ENCODE measurements at regions not wholly inside any gene's neighbourhood (a gene's known extent, or its start where the extent isn't known, plus 50 kb on each side); places are given as distances from the start of the nearest gene placed in this dataset.
"Not testable (repeated sequence)": the region's sequence is repeated elsewhere in the genome, so short reads cannot be mapped to it uniquely, and the experiment has no call there.

DNA sequence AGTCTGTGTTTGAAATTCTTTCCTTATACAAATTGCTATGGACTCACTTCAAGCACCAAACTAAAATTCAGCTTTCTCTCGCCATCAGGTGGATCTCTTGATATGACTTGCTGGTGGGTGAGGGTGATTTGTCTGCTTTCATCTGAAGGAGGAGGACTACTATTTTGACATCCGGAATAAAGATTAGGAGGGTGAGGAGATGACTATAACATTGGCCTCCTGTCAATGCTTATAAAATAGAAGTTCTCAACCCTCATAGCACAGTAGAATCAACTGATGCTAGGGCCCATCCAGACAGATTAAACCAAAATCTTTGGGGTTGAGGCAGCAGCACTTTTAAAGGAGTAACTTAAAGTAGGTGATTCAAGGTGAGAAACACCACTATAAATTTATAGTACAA lies 120.4 kb upstream of the DNAJC10 start:
- no peak for DNase-seq (ENCODE audit: low read depth)

DNA sequence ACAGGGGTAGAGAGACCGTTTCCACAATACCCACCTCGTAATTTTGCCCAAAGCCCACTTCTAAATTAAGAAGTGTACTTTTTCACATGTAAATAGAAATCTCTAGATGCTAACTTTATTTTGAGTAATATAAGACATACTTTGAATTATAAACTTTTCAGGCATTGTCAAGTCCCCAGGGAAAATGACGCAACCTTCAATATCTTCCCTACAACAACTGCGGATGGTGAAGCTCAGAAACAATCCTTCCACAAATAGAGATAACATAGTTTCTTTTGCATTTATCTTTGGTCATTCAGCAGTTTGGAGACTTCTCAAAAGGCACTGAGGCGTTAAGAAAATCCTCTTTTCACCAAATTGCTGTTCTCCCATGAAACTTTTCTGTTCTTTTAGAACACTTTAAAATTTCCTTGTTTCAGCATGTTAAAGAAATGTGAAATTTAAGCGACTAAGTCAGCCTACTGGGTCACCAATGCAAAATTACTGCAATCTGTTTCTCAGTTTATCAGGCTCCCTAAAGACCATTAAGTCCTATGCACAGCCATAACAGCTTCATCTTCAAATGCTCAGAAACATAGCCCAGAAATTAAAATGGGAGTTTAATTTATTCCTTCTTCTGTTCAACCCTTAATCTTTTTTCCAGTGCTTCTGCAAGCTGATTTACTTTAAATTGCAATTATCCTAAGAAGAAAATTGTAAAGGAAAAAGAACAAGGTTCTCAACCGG lies 118.3 kb upstream of the DNAJC10 start:
- no peak for DNase-seq (ENCODE audit: low read depth)

DNA sequence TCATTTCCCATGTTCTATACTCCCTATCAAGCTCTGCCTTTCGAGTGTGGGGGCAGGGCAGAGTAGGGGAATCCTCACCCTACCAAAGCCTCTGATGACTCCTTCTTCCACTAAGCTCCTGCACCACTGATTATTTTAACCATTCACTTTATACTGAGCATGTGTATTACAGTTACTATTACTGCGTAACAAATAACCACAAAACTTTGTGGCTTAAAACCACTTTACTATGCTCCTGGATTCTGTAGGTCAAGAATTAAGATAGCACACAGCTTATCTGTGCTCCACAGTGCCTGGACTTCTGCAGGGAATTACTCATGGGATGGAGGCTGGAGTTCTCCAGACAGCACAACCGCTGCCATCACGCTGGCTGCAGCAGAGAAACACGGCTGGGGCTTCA lies 117.4 kb upstream of the DNAJC10 start:
- no peak for DNase-seq (ENCODE audit: low read depth)

DNA sequence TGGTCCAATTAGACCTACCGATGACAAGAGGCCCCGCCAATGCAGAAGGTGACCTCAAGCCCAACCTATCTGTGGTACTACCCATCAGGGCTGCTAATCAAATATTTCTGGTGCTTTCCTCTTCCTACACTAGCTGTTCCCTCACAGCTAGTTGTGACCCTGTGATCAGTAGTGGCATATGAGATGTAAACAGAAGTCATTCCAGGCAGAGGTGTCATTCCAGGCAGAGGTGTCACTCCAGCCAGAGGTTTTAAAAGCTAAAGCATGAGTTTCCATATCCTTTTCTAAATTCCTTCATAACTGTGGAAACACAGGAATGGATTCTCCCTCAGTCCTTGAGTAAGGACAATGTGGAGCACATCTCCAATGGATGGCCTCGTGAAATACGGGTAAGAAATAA lies 110.9 kb upstream of the DNAJC10 start:
- no peak for DNase-seq (ENCODE audit: low read depth)

DNA sequence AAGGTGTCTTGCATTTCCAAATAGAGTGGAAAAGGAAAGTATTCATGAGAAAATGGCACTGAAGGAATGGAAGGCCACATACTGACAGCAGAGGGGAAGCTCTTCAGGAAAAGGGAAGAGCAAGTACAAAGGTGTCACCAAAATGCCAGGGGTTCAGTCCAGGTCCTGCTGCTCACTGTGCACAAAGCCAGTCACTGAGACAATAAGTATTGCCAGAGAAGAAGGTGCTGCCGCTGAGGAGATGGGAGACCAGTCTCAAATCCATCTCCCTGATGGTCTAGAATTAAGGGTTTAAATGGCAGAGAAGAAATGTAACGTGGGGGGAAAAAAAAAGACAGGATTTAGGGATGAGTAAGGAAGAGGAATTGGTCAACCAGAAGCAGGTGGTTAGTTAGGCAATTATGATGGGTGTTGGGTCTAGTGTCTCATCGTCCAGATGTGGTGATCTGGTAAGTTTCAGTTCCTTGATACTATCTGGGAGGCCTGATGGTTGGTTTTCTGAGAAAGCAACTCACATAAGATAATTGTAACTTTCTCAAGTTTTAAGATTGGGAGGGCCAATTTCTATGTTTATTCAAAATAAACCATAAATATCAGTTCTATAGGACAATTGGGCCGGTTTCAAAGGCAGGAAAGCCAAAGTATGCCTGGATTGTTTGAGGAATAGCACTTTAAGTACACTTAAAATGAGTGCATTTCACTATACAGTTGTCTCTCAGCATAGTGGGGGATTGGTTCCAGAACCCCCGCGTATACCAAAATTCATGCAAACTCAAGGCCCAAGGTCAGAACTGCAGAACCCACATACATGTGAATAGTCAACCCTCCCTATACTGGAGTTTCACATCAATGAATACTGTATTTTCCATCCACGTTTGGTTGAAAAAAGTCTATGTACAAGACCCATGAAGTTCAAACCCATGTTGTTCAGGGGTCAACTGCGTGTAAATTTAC lies 109.1 kb upstream of the DNAJC10 start:
- DNase-seq (ENCODE audit: low read depth), result no peak

DNA sequence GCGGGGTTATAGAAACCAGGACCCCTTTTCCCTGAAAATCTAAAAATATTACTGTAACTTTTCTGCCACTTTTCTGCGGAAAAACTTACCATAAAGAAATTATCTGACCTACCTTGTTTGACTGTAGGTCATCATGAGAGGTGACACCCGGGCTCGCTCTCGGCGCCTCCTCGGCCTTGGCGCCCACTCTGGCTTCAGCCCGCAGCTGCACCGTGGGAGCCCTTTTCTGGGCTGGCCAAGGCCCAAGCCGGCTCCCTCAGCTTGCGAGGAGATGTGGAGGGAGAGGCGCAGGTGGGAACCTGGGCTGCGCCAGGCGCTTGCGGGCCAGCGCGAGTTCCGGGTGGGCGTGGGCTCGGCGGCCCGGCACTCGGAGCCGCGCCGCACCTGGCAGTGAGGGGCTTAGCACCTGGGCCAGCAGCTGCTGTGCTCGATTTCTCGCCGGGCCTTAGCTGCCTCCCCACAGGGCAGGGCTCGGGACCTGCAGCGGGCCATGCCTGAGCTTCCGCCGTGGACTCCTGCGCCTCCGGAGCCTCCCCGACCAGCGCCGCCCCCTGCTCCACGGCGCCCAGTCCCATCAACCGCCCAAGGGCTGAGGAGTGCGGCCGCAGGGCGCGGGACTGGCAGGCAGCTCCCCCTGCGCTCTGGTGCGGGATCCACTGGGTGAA lies 107.7 kb upstream of the DNAJC10 start:
- no peak for DNase-seq (ENCODE audit: low read depth)

DNA sequence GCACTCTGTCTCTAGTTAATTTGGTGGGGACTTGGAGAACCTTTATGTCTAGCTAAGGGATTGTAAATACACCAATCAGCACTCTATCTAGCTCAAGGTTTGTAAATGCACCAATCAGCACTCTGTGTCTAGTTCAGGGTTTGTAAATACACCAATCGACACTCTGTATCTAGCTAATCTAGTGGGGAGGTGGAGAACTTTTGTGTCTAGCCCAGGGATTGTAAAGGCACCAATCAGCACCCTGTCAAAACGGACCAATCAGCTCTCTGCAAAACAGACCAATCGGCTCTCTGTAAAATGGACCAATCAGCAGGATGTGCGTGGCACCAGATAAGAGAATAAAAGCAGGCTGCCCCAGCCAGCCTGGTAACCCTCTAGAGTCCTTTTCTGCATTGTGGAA lies 107.1 kb upstream of the DNAJC10 start:
- DNase-seq (ENCODE audit: low read depth), result not testable (repeated sequence)

DNA sequence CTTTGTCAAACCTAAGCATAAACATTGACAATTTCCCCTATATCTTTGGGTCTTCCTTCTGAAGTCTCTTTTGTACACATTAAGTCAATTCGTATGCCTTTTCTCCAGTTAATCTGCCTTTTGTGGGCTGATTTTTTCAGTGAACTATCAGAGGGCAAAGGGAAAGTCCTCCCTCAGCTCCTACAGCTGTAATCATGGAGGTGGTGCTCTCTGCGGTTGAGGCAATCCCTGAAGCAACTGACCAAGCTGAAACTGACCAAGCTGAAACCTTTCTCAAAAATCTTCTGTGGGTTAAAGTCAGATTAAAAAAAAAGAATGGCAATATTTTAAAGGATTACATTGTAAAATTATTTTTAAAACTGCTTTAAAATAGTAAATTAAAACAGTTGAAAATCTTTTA lies 105.8 kb upstream of the DNAJC10 start:
- DNase-seq (ENCODE audit: low read depth), result no peak

DNA sequence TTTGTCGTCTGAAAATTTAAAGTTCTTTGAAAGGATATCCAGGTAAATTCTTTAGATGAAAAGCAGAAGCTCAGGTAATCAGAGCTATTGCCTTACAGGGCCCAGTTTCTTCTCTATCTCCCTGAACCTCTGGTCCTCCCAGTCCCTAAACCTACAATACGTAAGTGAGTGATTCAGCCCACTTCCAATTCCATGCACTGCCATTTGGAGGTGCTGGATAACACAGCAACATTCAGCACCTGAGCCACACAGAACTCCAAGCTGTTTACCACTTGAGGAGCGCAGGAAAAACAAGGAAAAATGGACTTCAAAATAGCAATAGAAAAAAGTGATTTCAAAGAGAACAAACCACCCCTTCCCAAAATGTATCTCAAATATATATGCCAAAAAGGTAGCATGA lies 105.0 kb upstream of the DNAJC10 start:
- DNase-seq (ENCODE audit: low read depth), result no peak

DNA sequence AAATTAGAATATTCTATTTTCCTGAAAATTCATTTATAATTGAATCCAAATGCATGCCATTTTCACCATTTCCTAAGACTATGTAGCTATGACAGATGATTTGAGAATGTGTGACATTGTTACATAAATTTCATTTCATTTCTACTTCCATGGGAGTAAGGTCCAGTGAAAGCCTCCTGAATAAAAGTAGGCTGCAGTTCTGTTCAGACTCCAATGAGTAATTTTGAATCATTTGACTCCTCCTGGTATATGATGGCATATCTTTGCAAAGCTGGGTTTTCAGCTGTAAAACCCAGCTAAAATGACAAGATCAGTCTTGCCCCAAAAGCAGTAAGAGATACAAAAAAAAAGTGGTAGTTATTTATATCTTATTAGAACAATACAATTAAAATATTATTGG lies 101.0 kb upstream of the DNAJC10 start:
- no peak for DNase-seq (ENCODE audit: low read depth)

DNA sequence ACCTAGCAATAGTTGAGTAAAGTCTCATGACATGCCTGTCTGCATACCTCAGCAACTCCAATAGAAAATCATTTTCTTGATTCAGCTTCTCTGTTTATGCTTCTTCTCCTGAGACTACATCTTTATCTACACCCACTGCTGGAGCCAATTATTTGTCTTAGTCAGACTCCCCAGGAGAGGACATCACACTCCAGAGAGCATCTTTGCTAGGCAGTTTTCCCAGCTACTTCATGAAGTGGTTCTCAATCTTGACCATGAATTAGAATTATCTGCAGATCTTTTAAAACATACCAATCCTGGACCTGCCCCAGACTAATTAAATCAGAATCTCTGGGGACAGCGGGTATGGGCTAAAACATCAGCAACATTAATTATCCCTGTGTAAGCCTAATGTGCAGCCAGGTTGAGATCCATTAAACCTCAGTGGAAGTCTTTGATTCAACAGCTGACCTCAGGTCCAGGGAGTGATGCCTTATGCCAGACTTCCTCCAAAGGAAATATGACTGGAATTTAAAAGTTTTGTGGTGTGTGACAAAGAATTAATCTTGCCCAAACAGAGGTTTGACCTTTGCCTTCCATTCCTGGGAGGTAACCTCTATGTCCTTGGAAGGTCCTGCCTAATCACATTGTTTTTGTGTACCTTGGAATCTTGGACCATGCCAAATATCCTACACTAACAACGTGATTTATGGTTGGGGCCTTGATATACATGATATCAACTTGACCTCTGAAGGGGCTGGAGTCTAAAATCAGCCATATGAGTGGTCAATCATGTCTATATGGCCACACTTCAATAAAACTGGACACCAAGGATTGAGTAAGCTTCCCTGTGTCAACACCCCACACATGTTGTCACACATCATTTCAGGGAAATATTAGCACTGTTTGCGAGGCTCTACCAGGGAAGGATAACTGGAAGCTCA lies 99.3 kb upstream of the DNAJC10 start:
- no peak for DNase-seq (ENCODE audit: low read depth)

DNA sequence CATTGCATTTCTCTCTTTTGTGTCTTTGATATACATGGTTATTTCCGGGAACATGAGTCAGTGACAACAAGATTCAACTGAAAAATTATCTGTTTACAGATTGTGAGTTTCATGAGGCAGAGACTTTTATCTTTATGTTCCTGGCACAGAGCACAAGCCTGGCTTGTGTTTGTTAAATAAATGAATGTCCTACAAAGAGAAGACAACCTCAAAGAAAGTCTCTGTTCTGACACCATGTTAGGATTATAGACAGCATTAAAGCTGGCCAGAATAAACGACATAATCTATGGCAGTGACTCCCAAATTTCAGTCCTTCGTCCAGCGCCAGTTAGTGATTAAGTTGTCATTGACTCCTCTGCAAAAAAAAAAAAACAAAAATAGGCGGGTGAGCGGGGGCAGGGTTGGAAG lies 97.4 kb upstream of the DNAJC10 start:
- DNase-seq (ENCODE audit: low read depth), result no peak

DNA sequence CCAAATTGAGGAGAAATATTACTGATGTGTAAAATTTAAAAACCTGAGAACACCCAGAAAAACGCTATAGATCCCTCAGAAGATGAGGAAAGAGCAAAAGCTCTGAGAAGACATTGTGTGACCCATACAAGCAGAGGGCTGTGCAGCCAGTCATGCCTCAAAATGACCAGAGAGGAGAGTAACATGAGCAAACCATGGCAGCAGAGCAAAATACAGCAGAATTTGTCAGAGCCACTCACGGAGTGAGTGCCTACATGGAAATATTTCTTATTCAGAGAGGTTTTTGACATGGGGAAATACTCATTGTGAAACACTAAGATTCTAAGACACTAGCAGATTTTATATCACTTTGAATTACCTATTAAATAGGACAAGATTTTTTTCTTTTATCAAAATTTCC lies 96.8 kb upstream of the DNAJC10 start:
- DNase-seq (ENCODE audit: low read depth), result no peak

DNA sequence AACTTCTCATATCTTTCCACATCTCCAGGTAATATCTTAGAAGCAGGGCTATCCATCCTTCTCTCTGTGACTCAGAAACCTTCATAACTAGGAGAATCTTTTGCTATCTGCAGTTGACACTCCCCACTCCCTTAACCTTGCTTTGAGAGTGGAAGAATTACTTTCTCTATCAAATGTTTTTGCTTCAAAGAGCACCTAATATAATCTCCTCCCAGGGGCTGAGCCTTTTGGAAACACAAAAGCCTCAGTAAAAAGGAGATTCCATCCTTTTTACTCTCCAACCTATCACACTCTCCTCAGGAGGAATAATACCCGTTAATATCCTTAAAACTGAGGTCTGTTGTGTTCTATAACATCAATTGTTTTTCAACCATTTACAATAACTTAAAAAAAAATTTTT lies 94.9 kb upstream of the DNAJC10 start:
- no peak for DNase-seq (ENCODE audit: low read depth)

DNA sequence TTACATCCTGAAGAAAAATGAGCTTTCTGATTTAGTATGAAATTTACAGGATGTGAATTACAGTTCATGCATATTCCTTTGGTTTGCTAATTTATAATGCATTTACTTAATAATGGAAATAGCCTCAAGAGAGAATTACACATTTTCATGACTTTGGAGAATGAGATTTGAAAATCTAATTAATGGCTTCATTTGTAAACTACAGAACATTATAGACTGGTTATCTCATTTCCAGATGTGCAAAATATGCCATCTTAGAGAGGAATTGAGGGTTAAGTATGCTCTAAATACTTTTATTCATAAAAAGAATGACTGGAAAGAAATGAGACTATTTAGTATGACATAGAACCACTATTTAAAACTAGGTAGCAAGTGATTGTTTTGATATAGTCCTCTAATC lies 94.2 kb upstream of the DNAJC10 start:
- DNase-seq (ENCODE audit: low read depth), result no peak

DNA sequence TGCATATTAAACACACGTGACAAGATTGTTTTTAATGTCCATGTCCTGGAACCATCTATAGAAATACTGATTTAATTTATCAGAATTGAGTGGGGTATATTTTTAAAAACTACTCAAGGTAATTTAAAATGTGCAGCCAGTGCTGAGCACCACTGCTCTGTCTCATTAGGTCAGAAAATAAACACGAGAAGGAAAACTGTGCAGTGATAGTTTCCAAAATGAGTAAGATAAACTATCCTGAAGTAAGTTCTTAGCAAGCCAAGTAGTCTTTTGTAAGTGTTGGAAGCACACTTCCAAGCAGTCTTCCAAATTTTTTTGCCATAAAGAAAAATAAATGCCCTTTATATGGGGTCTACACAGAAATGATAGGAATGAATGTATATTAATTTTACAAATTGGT lies 93.8 kb upstream of the DNAJC10 start:
- DNase-seq (ENCODE audit: low read depth), result no peak

DNA sequence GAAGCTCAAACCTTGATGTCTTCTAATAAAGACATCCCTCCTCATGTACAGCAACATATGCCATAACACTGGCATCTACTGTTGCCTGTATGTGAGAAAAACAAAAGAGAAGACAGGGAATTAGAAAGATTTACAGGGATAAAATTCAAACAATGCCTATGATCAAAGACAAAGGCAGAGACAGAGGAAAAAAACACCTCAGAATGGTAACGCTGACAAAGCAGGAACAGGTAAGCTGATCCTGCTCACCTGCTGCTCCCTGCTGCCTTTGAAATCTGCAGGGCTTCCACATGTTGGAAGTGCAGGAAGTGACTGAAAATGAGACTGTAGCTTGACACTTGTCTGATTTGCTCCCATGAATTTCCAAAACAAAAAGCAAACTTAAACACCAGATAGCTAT lies 90.2 kb upstream of the DNAJC10 start:
- DNase-seq (ENCODE audit: low read depth), result no peak

DNA sequence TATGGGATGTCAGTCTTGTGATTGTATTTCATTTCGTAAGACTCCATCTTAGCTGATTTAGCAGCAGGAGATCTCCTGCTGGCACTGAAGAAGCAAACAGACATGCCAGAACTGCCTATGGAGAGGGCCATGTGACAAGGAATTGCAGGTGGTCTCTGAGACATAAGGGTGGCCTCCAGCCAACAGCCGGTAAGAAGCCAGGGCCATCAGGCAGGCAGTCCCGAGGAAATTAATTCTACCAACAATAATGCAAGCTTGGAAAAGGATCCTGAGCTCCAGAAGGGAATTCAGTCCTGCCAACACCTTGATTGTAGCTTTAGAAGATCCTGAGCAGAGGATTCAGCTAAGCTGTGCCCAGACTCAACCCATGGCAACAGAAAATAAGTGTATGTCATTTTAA lies 87.1 kb upstream of the DNAJC10 start:
- no peak for DNase-seq (ENCODE audit: low read depth)

DNA sequence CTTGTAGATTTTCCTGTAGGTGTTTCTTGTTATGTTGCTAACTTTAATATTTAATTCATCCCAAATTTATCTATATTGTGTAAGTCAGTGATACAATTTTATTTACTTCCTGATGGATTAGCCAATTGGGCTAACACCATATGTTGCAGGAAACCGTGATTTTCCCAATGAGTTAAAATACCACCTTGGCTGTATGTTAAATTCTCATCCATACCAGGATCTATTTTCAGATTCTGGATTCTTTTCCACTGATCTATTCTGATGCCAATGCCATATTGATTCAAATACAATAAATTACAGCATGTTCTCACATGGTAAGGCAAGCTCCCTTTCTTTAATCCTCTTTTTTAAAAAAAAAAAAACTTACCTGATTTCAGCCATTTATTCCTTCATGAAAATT lies 85.8 kb upstream of the DNAJC10 start:
- no peak for DNase-seq (ENCODE audit: low read depth)

DNA sequence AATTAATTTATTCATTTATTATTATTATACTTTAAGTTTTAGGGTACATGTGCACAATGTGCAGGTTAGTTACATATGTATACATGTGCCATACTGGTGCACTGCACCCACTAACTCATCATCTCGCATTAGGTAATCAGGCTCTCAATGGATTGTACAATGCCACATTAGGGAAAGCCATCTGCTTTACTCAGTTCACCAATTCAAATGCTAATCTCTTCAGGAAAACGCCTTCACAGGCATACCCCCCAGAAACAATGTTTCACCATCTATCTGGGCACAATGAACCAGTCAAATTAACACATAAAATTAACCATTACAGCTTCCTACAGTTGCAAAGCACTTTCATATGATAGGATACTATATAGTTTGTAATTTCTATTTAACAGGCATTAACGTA lies 84.8 kb upstream of the DNAJC10 start:
- no peak for DNase-seq (ENCODE audit: low read depth)

DNA sequence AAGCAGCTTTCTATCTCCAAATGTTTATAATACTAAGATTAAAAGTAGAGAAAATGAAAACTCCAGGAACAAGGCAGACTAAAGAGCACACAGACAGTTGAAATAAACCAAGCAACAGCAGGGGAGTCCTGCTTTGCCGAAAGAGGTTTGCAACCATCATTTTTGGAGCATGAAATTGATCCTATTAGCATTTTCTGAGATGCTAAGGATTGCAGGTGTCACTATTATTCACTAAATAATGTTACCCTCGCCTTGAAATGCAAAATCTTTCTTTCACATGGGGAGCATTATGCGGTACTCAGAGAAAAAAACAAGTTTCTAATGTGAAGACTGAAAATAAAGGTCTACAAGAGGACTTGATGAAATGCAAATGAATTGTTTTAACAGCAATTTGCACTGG lies 81.7 kb upstream of the DNAJC10 start:
- DNase-seq (ENCODE audit: low read depth), result no peak

DNA sequence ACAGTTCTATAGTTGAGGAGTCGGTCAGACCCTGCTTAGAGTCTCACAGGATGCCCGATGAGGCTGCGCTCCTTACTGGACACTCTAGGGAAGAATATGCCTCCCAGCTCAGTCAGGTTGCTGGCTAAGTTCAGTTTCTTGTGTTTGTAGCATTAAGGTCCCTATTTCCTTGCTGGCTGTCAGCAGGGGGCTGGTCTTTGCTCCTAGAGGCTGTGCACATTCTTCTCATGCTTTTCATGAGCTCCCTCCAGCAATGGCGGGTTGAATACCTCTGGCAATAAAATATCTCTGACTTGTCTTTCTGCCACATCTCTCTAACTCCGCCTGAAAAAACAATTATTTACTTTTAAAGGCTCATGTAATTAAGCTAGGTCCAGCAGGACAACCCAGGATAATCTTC lies 79.4 kb upstream of the DNAJC10 start:
- no peak for DNase-seq (ENCODE audit: low read depth)

Measured in T follicular helper cell (primary cell).